H9 (cell line): ENCODE measurements at regions not wholly inside any gene's neighbourhood (a gene's known extent, or its start where the extent isn't known, plus 50 kb on each side); places are given as distances from the start of the nearest gene placed in this dataset.

Experiments
- DNase-seq: peaks from one replicate; pipeline ENCODE4 v3.0.0-alpha.2; 2017
- H2AFZ ChIP-seq: one replicate; pipeline ENCODE4 v1.6.1; 2013; ENCODE audit warnings: mild to moderate bottlenecking, low read length, control low read depth, moderate library complexity
- H2AK5ac ChIP-seq: 2 replicates; pipeline ENCODE4 v1.6.1; 2013; ENCODE audit warnings: low read length, control low read depth, mixed read lengths; ENCODE audit not compliant: insufficient read length
- H2BK120ac ChIP-seq: one replicate; pipeline ENCODE4 v1.6.1; 2013; ENCODE audit warnings: low read depth, mild to moderate bottlenecking, low read length, control low read depth, inconsistent platforms; ENCODE audit not compliant: poor library complexity, severe bottlenecking
- H2BK12ac ChIP-seq: 2 replicates; pipeline ENCODE4 v1.6.1; 2013; ENCODE audit warnings: low read length, control low read depth, mixed read lengths, low read depth; ENCODE audit not compliant: insufficient read length
- H2BK15ac ChIP-seq: 2 replicates; pipeline ENCODE4 v1.6.1; 2013; ENCODE audit warnings: low read depth, low read length, control low read depth
- H2BK20ac ChIP-seq: one replicate; pipeline ENCODE4 v1.6.1; 2013; ENCODE audit warnings: low read depth, mild to moderate bottlenecking, low read length, control low read depth, inconsistent platforms; ENCODE audit not compliant: poor library complexity, severe bottlenecking
- H2BK5ac ChIP-seq: 2 replicates; pipeline ENCODE4 v1.6.1; 2013; ENCODE audit warnings: low read length, control low read depth, mixed read lengths; ENCODE audit not compliant: insufficient read length
- H3K14ac ChIP-seq: 2 replicates; pipeline ENCODE4 v1.6.1; 2013; ENCODE audit warnings: low read length, control low read depth; ENCODE audit not compliant: insufficient read depth
- H3K18ac ChIP-seq: 2 replicates; pipeline ENCODE4 v1.6.1; 2013; ENCODE audit warnings: low read depth, mild to moderate bottlenecking, mixed read lengths, low read length, control low read depth; ENCODE audit not compliant: insufficient read length
- H3K23ac ChIP-seq: 2 replicates; pipeline ENCODE4 v1.6.1; 2013; ENCODE audit warnings: low read length, control low read depth, mixed read lengths, low read depth; ENCODE audit not compliant: insufficient read length
- H3K23me2 ChIP-seq: 2 replicates; pipeline ENCODE4 v1.6.1; 2013; ENCODE audit warnings: low read depth, mild to moderate bottlenecking, mixed read lengths, low read length, control low read depth; ENCODE audit not compliant: insufficient read length, poor library complexity, severe bottlenecking
- H3K27ac ChIP-seq: 2 replicates; pipeline ENCODE4 v1.5.1; 2013; ENCODE audit warnings: low read length, control low read depth, mixed read lengths, low read depth; ENCODE audit not compliant: insufficient read length
- H3K27me3 ChIP-seq: 2 replicates; pipeline ENCODE4 v1.6.1; 2013; ENCODE audit warnings: low read length, control low read depth, inconsistent platforms; ENCODE audit not compliant: insufficient read depth
- H3K4ac ChIP-seq: 2 replicates; pipeline ENCODE4 v1.6.1; 2013; ENCODE audit warnings: low read depth, mild to moderate bottlenecking, control low read depth, inconsistent platforms, low read length, moderate library complexity
- H3K4me1 ChIP-seq: 2 replicates; pipeline ENCODE4 v1.6.1; 2013; ENCODE audit warnings: low read length, control low read depth, inconsistent platforms; ENCODE audit not compliant: insufficient read depth
- H3K4me2 ChIP-seq: 2 replicates; pipeline ENCODE4 v1.6.1; 2013; ENCODE audit warnings: low read length, control low read depth, mixed read lengths; ENCODE audit not compliant: insufficient read length, insufficient read depth
- H3K56ac ChIP-seq: 2 replicates; pipeline ENCODE4 v1.6.1; 2013; ENCODE audit warnings: low read depth, mild to moderate bottlenecking, mixed read lengths, low read length, control low read depth; ENCODE audit not compliant: insufficient read length
- H3K79me1 ChIP-seq: 2 replicates; pipeline ENCODE4 v1.6.1; 2013; ENCODE audit warnings: low read depth, mild to moderate bottlenecking, moderate library complexity, low read length, control low read depth, inconsistent platforms; ENCODE audit not compliant: insufficient read depth, poor library complexity, severe bottlenecking
- H3K79me2 ChIP-seq: 2 replicates; pipeline ENCODE4 v1.6.1; 2013; ENCODE audit warnings: low read length, control low read depth, inconsistent platforms; ENCODE audit not compliant: insufficient read depth
- H3K9ac ChIP-seq: 2 replicates; pipeline ENCODE4 v1.6.1; 2013; ENCODE audit warnings: low read length, control low read depth, mixed read lengths; ENCODE audit not compliant: insufficient read length; ENCODE audit errors: extremely low read depth
- H3K9me3 ChIP-seq: one replicate; pipeline ENCODE4 v1.6.1; 2013; ENCODE audit warnings: low read depth, low read length, inconsistent platforms; ENCODE audit not compliant: control insufficient read depth
- H3T11ph ChIP-seq: one replicate; pipeline ENCODE4 v1.6.1; 2013; ENCODE audit warnings: mild to moderate bottlenecking, low read length, control low read depth, inconsistent platforms
- H4K20me1 ChIP-seq: one replicate; pipeline ENCODE4 v1.6.1; 2013; ENCODE audit not compliant: control insufficient read depth, insufficient read length, insufficient read depth
- H4K5ac ChIP-seq: 2 replicates; pipeline ENCODE4 v1.6.1; 2013; ENCODE audit warnings: low read depth, mild to moderate bottlenecking, mixed read lengths, low read length, control low read depth; ENCODE audit not compliant: insufficient read length
- H4K8ac ChIP-seq: replicated peaks from 2 replicates; pipeline ENCODE4 v1.6.1; 2013; ENCODE audit warnings: low read length, control low read depth, mixed read lengths, low read depth; ENCODE audit not compliant: insufficient read length
- H4K91ac ChIP-seq: 2 replicates; pipeline ENCODE4 v1.6.1; 2013; ENCODE audit warnings: low read depth, mild to moderate bottlenecking, moderate library complexity, mixed read lengths, low read length, control low read depth; ENCODE audit not compliant: insufficient read length
- H3K27ac Mint-ChIP-seq, 3 experiments: 2 replicates in 2 of 3; 3 replicates in 1 of 3; pipeline ENCODE4 v1.8.0; 2020 to 2021; ENCODE audit warnings: mixed read lengths in 3 of 3, mild to moderate bottlenecking in 1 of 3, moderate library complexity in 1 of 3
- H3K27me3 Mint-ChIP-seq: 2 replicates; pipeline ENCODE4 v1.8.0; 2021; ENCODE audit warnings: low read depth, mild to moderate bottlenecking, moderate library complexity, mixed read lengths
- H3K36me3 Mint-ChIP-seq, 3 experiments: 2 replicates in 2 of 3; 3 replicates in 1 of 3; pipeline ENCODE4 v1.8.0; 2020 to 2021; ENCODE audit warnings: low read depth in 3 of 3, mixed read lengths in 3 of 3; ENCODE audit not compliant: insufficient read depth in 1 of 3
- H3K4me1 Mint-ChIP-seq, 2 experiments: 2 replicates each; pipeline ENCODE4 v1.8.0; 2020; ENCODE audit warnings: mixed read lengths in 2 of 2
- H3K4me3 Mint-ChIP-seq, 2 experiments: 2 replicates in 1 of 2; 3 replicates in 1 of 2; pipeline ENCODE4 v1.8.0; 2020 to 2021; ENCODE audit warnings: mild to moderate bottlenecking in 2 of 2, mixed read lengths in 2 of 2, moderate library complexity in 1 of 2
- H3K9me3 Mint-ChIP-seq, 2 experiments: 2 replicates in 1 of 2; 3 replicates in 1 of 2; pipeline ENCODE4 v1.8.0; 2020; ENCODE audit warnings: mild to moderate bottlenecking in 2 of 2, mixed read lengths in 2 of 2, moderate library complexity in 1 of 2
- WGBS: extraction: QIAGEN DNeasy Blood & Tissue Kit; methylation state at CpG from one replicate; pipeline ENCODE4 v1.1.7; 2013; ENCODE audit warnings: missing lambda C conversion rate, low lambda C conversion rate, mixed read lengths; ENCODE audit not compliant: insufficient read length; ENCODE audit errors: extremely low coverage; 5-methylcytosine and 5-hydroxymethylcytosine counted together
- TF ChIP-seq, protein P1 (sequence below): fragments of 200-600 bp; sonication (generic); conservative IDR thresholded peaks from 3 replicates; pipeline ENCODE4 v1.8.0; 2021; ENCODE audit warnings: antibody characterized with exemption, mild to moderate bottlenecking

DNA sequence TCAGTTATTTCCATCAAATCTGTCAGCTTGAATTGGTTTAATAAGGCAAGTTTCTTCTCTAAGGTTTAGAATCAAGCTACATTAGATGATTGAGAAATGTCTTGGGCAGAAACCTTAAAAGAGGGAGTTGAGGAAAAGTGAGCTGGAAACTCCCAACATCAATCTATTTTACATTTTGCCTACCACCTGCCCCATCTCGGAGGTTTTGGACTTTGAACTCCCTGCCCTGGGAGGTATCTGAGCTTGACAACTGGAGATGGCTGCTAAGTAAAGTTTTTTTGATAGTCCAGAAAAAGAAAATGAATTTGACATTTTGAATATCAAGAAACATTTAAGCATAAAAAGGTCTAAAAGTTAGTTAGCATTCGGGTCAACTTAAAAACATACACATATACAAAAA, 234.2 kb downstream of the NFKBIZ start:
- no peaks in the 10 kb centered on the region for H4K20me1 ChIP-seq
- Mint-ChIP-seq H3K9me3 (no peaks in the 10 kb centered on the region; a peak in 1 of 5 replicates), H3K27me3 (no peaks in the 10 kb centered on the region), H3K4me1 (peaks cover 18 to 19% of the 10 kb centered on the region in 2 experiments), H3K27ac (no peak overlapping the region), H3K36me3 (0 out of 7 replicates have a peak, but pooled peaks cover 0 to 4% (median 0%) of the 10 kb centered on the region in 3 experiments), H3K4me3 (no peak overlapping the region)
- H2BK5ac ChIP-seq, result no peak overlapping the region
- no peak overlapping the region for H3K56ac ChIP-seq
- no peaks in the 10 kb centered on the region for H3K23me2 ChIP-seq
- no peak overlapping the region for H2BK120ac ChIP-seq
- TF ChIP-seq, protein P1, sequence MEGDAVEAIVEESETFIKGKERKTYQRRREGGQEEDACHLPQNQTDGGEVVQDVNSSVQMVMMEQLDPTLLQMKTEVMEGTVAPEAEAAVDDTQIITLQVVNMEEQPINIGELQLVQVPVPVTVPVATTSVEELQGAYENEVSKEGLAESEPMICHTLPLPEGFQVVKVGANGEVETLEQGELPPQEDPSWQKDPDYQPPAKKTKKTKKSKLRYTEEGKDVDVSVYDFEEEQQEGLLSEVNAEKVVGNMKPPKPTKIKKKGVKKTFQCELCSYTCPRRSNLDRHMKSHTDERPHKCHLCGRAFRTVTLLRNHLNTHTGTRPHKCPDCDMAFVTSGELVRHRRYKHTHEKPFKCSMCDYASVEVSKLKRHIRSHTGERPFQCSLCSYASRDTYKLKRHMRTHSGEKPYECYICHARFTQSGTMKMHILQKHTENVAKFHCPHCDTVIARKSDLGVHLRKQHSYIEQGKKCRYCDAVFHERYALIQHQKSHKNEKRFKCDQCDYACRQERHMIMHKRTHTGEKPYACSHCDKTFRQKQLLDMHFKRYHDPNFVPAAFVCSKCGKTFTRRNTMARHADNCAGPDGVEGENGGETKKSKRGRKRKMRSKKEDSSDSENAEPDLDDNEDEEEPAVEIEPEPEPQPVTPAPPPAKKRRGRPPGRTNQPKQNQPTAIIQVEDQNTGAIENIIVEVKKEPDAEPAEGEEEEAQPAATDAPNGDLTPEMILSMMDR, result no peak
- no peak overlapping the region for H4K91ac ChIP-seq
- H2BK15ac ChIP-seq, result no peak overlapping the region
- H3K27me3 ChIP-seq, result no peaks in the 10 kb centered on the region
- DNase-seq, result no peak
- H3K9me3 ChIP-seq, result no peaks in the 10 kb centered on the region
- no peak overlapping the region for H3K9ac ChIP-seq
- no peak overlapping the region for H2BK20ac ChIP-seq
- no peak overlapping the region for H3K18ac ChIP-seq
- H3K4ac ChIP-seq, result no peak overlapping the region
- H3K27ac ChIP-seq, result no peak overlapping the region
- H3K14ac ChIP-seq, result no peak overlapping the region
- H3K4me2 ChIP-seq, result no peak overlapping the region
- H4K5ac ChIP-seq, result no peak overlapping the region
- no peak overlapping the region for H3K23ac ChIP-seq
- no peak overlapping the region for H2AFZ ChIP-seq
- no peaks in the 10 kb centered on the region for H3K79me2 ChIP-seq
- H4K8ac ChIP-seq, result no peak overlapping the region
- no peak overlapping the region for H2AK5ac ChIP-seq
- no CpG with 5 or more reads among the region's 2 CpGs for WGBS
- peaks cover 4% of the 10 kb centered on the region; the same call in 1 of the 2 replicates for H3K4me1 ChIP-seq
- H2BK12ac ChIP-seq, result no peak overlapping the region
- H3K79me1 ChIP-seq, result no peaks in the 10 kb centered on the region
- H3T11ph ChIP-seq, result no peak overlapping the region
